Retinal pigment epithelial cell (primary cell): ENCODE measurements at regions not wholly inside any gene's neighbourhood (a gene's known extent, or its start where the extent isn't known, plus 50 kb on each side); places are given as distances from the start of the nearest gene placed in this dataset.
A peak's percentile ranks its signal among the peaks of the same experiment; 100 is the strongest.

Experiments used
- DNase-seq: peaks from one replicate; pipeline ENCODE4 v3.0.0-alpha.2; 2010; ENCODE audit warnings: low read depth
- H3K4me3 ChIP-seq: 2 replicates; pipeline ENCODE4 v1.5.1; 2011; ENCODE audit warnings: mild to moderate bottlenecking, low read length, control low read depth, moderate library complexity
- TF ChIP-seq, protein P1 (sequence below): conservative IDR thresholded peaks from 2 replicates; pipeline ENCODE4 v1.5.1; 2011; ENCODE audit warnings: low read depth, low read length, control low read depth, inconsistent platforms

DNA sequence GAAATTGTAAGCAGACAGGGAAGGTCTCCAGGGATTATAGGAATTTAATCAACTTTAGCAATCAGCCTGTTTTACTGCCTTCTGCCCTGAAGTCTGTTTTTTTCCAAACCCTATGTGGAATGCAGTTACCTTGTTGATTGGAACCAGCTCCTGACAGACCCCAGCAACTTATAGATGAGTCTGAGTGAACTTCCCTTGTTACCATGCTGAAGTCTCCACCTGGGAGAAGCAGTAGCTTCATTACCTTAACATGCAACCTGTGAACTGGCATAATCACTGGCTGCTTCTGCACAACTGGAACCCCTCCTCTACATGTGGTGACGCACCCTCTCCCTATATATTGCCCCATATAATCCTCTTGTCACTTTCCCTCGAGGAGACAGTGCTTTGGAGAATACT is 226.3 kb upstream of the SPOPL start:
- TF ChIP-seq, protein P1, sequence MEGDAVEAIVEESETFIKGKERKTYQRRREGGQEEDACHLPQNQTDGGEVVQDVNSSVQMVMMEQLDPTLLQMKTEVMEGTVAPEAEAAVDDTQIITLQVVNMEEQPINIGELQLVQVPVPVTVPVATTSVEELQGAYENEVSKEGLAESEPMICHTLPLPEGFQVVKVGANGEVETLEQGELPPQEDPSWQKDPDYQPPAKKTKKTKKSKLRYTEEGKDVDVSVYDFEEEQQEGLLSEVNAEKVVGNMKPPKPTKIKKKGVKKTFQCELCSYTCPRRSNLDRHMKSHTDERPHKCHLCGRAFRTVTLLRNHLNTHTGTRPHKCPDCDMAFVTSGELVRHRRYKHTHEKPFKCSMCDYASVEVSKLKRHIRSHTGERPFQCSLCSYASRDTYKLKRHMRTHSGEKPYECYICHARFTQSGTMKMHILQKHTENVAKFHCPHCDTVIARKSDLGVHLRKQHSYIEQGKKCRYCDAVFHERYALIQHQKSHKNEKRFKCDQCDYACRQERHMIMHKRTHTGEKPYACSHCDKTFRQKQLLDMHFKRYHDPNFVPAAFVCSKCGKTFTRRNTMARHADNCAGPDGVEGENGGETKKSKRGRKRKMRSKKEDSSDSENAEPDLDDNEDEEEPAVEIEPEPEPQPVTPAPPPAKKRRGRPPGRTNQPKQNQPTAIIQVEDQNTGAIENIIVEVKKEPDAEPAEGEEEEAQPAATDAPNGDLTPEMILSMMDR, result no peak
- DNase-seq, result no peak
- no peak overlapping the region for H3K4me3 ChIP-seq

DNA sequence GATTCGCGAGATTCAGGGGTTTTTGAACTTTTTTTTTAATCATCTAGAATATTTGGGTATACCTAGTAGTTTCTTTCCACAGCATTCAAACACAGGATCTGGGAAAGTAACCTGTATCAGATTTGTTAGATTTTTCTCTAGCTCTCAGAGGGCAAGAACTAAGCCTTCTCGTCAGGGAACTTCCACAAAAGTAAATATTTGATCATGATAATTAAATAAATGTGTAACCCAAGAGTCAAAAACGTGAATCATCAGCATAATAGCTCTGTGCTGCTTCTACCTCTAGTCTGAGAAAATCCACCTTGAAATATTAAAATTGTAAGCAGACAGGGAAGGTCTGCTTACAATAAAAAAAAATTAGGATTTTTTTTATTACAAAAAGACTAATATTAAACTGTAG is 225.7 kb upstream of the SPOPL start:
- TF ChIP-seq, protein P1, result no peak
- H3K4me3 ChIP-seq, result no peak overlapping the region
- DNase-seq, result no peak

DNA sequence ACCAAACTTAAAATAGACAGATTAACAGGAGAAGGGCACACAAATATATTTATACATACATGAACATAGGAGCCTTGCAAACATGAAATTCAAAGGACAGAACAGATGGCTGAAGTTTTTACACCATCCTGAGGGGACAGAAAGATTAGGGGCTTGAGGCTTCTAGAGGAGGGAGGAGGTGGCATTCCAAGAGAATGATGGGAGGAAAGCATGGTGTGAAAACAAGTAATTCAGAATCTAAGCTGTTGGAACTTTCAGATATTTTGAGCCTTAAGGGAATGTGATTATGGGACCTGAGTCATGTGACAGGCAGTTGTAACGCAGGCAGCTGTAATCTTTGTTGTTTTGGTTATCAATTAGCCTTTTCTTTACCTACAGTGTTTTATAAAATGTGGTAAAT is 225.2 kb upstream of the SPOPL start:
- DNase-seq, result peak; percentile 55
- no peak overlapping the region for H3K4me3 ChIP-seq
- TF ChIP-seq, protein P1, result no peak

DNA sequence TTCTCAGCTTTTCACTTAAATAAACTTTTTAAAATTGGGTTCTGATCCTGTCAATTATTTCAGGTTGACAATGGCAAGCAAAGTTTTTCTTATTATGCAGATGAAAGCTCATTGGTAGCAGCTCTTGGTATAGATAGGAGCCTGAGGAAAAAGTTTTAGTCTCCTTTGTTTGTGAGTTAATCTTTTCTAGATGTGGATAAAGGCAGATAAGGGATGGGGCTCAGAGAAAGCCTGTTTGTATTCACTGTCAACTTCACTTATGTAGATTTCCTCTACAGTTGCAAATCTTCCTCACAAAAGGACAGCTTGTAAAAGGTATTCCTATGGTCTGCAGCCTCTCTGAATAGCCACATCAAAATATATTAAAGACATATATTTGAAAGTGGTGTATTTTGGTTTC is 224.5 kb upstream of the SPOPL start:
- TF ChIP-seq, protein P1, result no peak
- H3K4me3 ChIP-seq, result no peak overlapping the region
- no peak for DNase-seq

DNA sequence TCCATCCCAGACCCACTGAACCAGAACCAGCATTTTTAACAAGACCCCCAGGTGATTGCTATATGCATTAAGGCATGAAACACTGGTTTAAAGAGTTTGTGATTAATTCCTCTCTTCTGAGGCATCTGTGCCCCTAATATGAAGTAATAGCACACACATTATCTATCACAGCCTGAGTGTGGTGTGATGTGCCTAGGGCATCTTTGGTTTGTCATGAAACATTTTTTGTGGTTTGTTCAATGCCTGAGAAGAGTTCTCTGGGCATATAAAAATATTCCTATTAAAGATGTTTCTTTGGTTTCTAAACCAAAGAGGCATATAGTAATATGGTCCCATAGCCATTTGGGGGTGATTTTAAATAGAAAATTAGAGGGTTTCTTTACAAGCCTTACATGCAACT is 221.7 kb upstream of the SPOPL start:
- DNase-seq, result no peak
- TF ChIP-seq, protein P1, result no peak
- H3K4me3 ChIP-seq, result no peak overlapping the region

DNA sequence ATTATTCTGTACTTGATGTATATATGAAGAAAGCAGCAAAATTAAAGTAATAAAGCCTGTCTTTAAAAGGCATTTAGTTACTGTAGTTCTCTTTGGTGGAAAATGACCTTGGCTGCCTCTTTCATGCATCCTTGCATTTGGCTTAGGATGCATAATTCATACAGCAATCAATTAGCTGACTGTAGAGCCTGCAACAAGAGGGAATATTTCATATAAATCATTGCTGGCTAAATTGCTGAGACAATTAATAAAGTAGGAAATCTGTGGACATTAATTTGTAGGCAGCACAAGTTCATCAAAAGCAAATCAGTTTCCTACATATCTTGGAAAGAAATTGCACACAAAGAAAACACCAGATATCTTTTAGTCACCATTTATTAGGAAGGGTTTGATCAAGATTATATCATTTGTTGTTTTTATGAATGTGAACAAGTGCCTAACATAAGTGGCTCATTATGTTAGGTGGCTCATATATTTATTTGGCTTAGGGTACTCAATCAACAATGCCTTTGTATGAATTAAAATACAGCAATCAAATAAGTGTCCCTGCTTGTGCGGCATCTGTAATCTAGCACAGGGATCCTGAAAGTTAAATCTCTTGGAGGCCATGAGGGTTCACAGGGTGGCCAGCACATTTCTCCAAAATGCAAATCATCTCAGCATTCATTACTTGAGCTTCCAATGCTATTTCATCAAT is 220.4 kb upstream of the SPOPL start:
- TF ChIP-seq, protein P1, result no peak
- H3K4me3 ChIP-seq, result no peak overlapping the region
- DNase-seq, result no peak

DNA sequence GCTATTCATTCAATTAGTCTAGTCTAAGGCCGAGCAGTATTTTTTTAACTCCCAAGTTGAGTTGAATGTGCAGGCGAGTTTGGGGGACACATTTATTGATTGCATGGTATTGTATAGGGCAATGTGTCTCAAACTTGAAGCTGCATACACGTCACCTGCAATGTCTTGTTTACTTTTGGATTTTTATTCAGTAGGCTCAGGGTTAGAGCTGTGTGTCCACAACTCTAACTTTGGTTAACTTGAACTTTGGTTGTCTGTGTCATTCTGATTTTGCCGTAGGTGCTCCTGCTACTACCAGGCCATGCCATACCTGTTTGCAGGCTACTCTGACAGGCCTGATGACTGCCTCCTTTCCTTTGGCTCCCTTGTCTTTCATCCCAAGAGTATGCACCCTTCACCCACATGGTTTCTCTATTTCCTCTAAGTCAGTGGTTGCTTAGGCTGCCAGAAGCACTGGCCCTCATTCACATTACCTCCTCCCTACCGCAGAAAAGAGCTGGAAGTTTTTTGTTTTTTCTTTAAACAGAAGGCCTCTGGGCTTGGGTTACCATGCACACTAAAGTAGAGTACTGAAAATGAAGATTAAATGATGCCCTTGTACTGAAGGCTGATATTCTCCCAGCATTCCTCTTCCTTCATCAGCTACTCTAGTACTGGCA is 219.4 kb upstream of the SPOPL start:
- no peak for DNase-seq
- H3K4me3 ChIP-seq, result no peak overlapping the region
- TF ChIP-seq, protein P1, result no peak
